HepG2 (cell line): ENCODE measurements at regions not wholly inside any gene's neighbourhood (a gene's known extent, or its start where the extent isn't known, plus 50 kb on each side); places are given as distances from the start of the nearest gene placed in this dataset.

Experiments
- ATAC-seq: fragments of 200-7000 bp; cut with Tn5 transposase; 3 replicates; pipeline ENCODE4 v1.9.1; 2020; ENCODE audit warnings: mild to moderate bottlenecking, moderate library complexity
- BruUV-seq: library from RNA; stranded (reverse); fragments of 400-500 nt; replicated peaks from 2 replicates; lab custom pipeline; 2021; lab: Mats Ljungman, UMichigan
- CTCF ChIA-PET: fragments of 300-600 bp; formaldehyde crosslinking; extraction: SDS; loops from one replicate; lab custom pipeline; 2021; ENCODE audit warnings: low total read pairs, inconsistent platforms, low intra/inter-chr PET ratio; lab: Yijun Ruan, JAX
- POLR2A ChIA-PET: fragments of 350-600 bp; sonication (Branson Sonifier 250); formaldehyde crosslinking; loops from one replicate; lab custom pipeline; 2020; ENCODE audit warnings: antibody characterized with exemption, inconsistent platforms; lab: Yijun Ruan, JAX
- DNase-seq: peaks from one replicate; pipeline ENCODE4 v3.0.0-alpha.2; 2015; ENCODE audit warnings: low spot score
- FAIRE-seq: peaks from 3 replicates; lab custom pipeline; 2011; peaks lifted over from hg19 to GRCh38; lab: Jason Lieb, UNC
- H2AFZ ChIP-seq: one replicate; pipeline ENCODE4 v1.6.1; 2011; ENCODE audit warnings: low read length, inconsistent platforms
- H3K27ac ChIP-seq: fragments of 300-600 bp; 3 replicates; pipeline ENCODE4 v1.8.0; 2011; ENCODE audit warnings: mixed run types, mild to moderate bottlenecking, mixed read lengths, low read length, inconsistent platforms; ENCODE audit not compliant: insufficient read depth; ENCODE audit errors: extremely low read length
- H3K27me3 ChIP-seq, 2 experiments: fragments of 200-600 bp in 1 of 2; 2 replicates in 1 of 2; 3 replicates in 1 of 2; pipeline versions ENCODE4 v1.6.0 to v1.8.0; 2011; ENCODE audit warnings: low read length in 2 of 2, mild to moderate bottlenecking in 2 of 2, moderate library complexity in 2 of 2, inconsistent platforms in 1 of 2; ENCODE audit not compliant: insufficient read depth in 2 of 2, control insufficient read depth in 1 of 2
- H3K36me3 ChIP-seq, 2 experiments: fragments of 200-600 bp in 1 of 2; replicated peaks in 1 of 2; 2 replicates in 1 of 2; 3 replicates in 1 of 2; pipeline versions ENCODE4 v1.5.1 to v1.8.0; 2011; ENCODE audit warnings: low read length in 2 of 2, inconsistent platforms in 1 of 2; ENCODE audit not compliant: insufficient read depth in 2 of 2, control insufficient read depth in 1 of 2
- H3K4me1 ChIP-seq: 2 replicates; pipeline ENCODE4 v1.5.1; 2012; ENCODE audit warnings: low read length, inconsistent platforms; ENCODE audit not compliant: insufficient read depth
- H3K4me2 ChIP-seq: 2 replicates; pipeline ENCODE4 v1.6.0; 2011; ENCODE audit warnings: low read depth, low read length, inconsistent platforms
- H3K4me3 ChIP-seq, 3 experiments: fragments of 200-600 bp in 1 of 3; sonication (generic), shearing (Covaris generic) in 1 of 3; replicated peaks in 1 of 3; 2 replicates each; pipeline ENCODE4 v1.5.1; 2011 to 2016; ENCODE audit warnings: low read length in 3 of 3, inconsistent platforms in 2 of 3, low read depth in 2 of 3, mild to moderate bottlenecking in 2 of 3, control low read depth in 1 of 3, mixed read lengths in 1 of 3; ENCODE audit not compliant: insufficient read depth in 1 of 3
- H3K79me2 ChIP-seq: one replicate; pipeline ENCODE4 v1.6.1; 2011; ENCODE audit warnings: low read length, inconsistent platforms; ENCODE audit not compliant: insufficient read depth
- H3K9ac ChIP-seq: 2 replicates; pipeline ENCODE4 v1.6.0; 2011; ENCODE audit warnings: mild to moderate bottlenecking, low read depth, low read length, inconsistent platforms; ENCODE audit not compliant: insufficient read depth
- H3K9me3 ChIP-seq: 2 replicates; pipeline ENCODE4 v1.5.1; 2012; ENCODE audit warnings: mild to moderate bottlenecking, low read length
- H4K20me1 ChIP-seq: 2 replicates; pipeline ENCODE4 v1.6.0; 2011; ENCODE audit warnings: inconsistent platforms, mild to moderate bottlenecking, low read length, moderate library complexity; ENCODE audit not compliant: insufficient read depth
- ATF7-NPFF ChIP-seq: sonication (generic); formaldehyde crosslinking; IDR thresholded peaks from 2 replicates; pipeline ENCODE4 v1.8.1; 2023; ENCODE audit warnings: mild to moderate bottlenecking, low read depth, missing genetic modification reagents, moderate library complexity
- EEA1 ChIP-seq: sonication (generic); formaldehyde crosslinking; IDR thresholded peaks from 2 replicates; pipeline ENCODE4 v1.5.1; 2020; ENCODE audit warnings: mild to moderate bottlenecking, missing genetic modification reagents, borderline replicate concordance
- GLI4 ChIP-seq: sonication (generic); formaldehyde crosslinking; IDR thresholded peaks from 2 replicates; pipeline ENCODE4 v1.5.1; 2020; ENCODE audit warnings: missing genetic modification reagents, mild to moderate bottlenecking, moderate library complexity, borderline replicate concordance
- KDM6A ChIP-seq: IDR thresholded peaks from 2 replicates; pipeline ENCODE4 v1.6.1; 2016; ENCODE audit warnings: low read depth
- SALL2 ChIP-seq: sonication (generic); formaldehyde crosslinking; IDR thresholded peaks from 2 replicates; pipeline ENCODE4 v1.8.1; 2023; ENCODE audit warnings: mild to moderate bottlenecking, missing genetic modification reagents, inconsistent platforms
- SOX5 ChIP-seq: IDR thresholded peaks from 2 replicates; pipeline ENCODE4 v1.6.1; 2016; ENCODE audit warnings: borderline replicate concordance
- TOE1 ChIP-seq: sonication (generic); formaldehyde crosslinking; IDR thresholded peaks from 2 replicates; pipeline ENCODE4 v1.4.0; 2020; ENCODE audit warnings: mild to moderate bottlenecking, missing genetic modification reagents
- ZBTB8A ChIP-seq: sonication (generic); formaldehyde crosslinking; IDR thresholded peaks from 2 replicates; pipeline ENCODE4 v1.4.0; 2020; ENCODE audit warnings: mild to moderate bottlenecking, low read depth, missing genetic modification reagents, borderline replicate concordance
- ZC3H4 ChIP-seq: sonication (generic); formaldehyde crosslinking; IDR thresholded peaks from 2 replicates; pipeline ENCODE4 v1.4.0; 2020; ENCODE audit warnings: missing genetic modification reagents, borderline replicate concordance
- ZNF383 ChIP-seq: sonication (generic); formaldehyde crosslinking; IDR thresholded peaks from 2 replicates; pipeline ENCODE4 v1.4.0; 2020; ENCODE audit warnings: missing genetic modification reagents, mild to moderate bottlenecking, borderline replicate concordance
- ZNF570 ChIP-seq: sonication (generic); formaldehyde crosslinking; IDR thresholded peaks from 2 replicates; pipeline ENCODE4 v1.4.0; 2020; ENCODE audit warnings: mild to moderate bottlenecking, missing genetic modification reagents, borderline replicate concordance
- WGBS: methylation state at CpG from one replicate; pipeline ENCODE4 v1.1.6; 2017; ENCODE audit warnings: low lambda C conversion rate; 5-methylcytosine and 5-hydroxymethylcytosine counted together
- in situ Hi-C: cut with HindIII; loops from 2 replicates; pipeline ENCODE4 v1.10.0; 2017; ENCODE audit warnings: low pct_unique_long_range_greater_than_20kb; ENCODE audit not compliant: extremely low pct_ligation_motif_present
- intact Hi-C: fragments of 100-400 bp; cut with micrococcal nuclease; formaldehyde crosslinking; loops from one replicate; pipeline ENCODE4 v1.10.0; 2022; ENCODE audit not compliant: unreplicated experiment
- TF ChIP-seq, protein P1 (sequence below): sonication (generic); formaldehyde crosslinking; IDR thresholded peaks from 2 replicates; pipeline ENCODE4 v1.8.0; 2022; ENCODE audit warnings: mild to moderate bottlenecking, missing genetic modification reagents, moderate library complexity
- TF ChIP-seq, protein P2 (sequence below): sonication (generic); formaldehyde crosslinking; IDR thresholded peaks from 2 replicates; pipeline ENCODE4 v1.8.0; 2022; ENCODE audit warnings: mild to moderate bottlenecking, missing genetic modification reagents, borderline replicate concordance
- TF ChIP-seq, protein P3 (sequence below): fragments of 450-650 bp; IDR thresholded peaks from 2 replicates; pipeline ENCODE4 v1.6.1; 2016
- TF ChIP-seq, protein P4 (sequence below): sonication (generic); formaldehyde crosslinking; IDR thresholded peaks from 2 replicates; pipeline ENCODE4 v1.4.0; 2020; ENCODE audit warnings: missing genetic modification reagents
- TF ChIP-seq, protein P5 (sequence below): IDR thresholded peaks from 2 replicates; pipeline ENCODE4 v1.6.1; 2016
- TF ChIP-seq, protein P6 (sequence below): conservative IDR thresholded peaks from 2 replicates; pipeline ENCODE4 v1.6.1; 2018; ENCODE audit warnings: missing genetic modification reagents

DNA sequence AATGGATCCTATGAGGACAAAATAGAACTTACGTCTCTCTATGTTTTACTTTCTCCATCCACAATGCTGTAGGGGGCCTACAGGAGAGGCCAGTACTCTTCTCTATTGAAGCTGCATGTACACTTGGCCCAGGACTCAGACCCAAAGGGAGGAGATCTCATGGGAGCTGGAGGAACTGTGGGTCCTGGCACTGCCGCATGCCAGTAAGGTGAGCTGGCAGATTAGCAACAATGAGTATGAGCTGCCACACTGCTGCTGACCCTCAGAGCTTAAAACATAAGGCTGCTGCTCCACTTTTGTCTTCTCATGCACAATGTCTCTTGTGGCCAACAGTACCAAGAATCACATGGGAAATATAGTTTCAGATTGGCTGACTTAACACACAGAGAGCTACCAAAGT, 57.8 kb upstream of the TBC1D5 start (continued):
- TF ChIP-seq, protein P1, sequence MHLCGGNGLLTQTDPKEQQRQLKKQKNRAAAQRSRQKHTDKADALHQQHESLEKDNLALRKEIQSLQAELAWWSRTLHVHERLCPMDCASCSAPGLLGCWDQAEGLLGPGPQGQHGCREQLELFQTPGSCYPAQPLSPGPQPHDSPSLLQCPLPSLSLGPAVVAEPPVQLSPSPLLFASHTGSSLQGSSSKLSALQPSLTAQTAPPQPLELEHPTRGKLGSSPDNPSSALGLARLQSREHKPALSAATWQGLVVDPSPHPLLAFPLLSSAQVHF = no peak
- TF ChIP-seq, protein P2, sequence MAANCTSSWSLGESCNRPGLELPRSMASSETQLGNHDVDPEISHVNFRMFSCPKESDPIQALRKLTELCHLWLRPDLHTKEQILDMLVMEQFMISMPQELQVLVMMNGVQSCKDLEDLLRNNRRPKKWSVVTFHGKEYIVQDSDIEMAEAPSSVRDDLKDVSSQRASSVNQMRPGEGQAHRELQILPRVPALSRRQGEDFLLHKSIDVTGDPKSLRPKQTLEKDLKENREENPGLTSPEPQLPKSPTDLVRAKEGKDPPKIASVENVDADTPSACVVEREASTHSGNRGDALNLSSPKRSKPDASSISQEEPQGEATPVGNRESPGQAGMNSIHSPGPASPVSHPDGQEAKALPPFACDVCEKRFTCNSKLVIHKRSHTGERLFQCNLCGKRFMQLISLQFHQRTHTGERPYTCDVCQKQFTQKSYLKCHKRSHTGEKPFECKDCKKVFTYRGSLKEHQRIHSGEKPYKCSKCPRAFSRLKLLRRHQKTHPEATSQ = no peak
- TF ChIP-seq, protein P3, sequence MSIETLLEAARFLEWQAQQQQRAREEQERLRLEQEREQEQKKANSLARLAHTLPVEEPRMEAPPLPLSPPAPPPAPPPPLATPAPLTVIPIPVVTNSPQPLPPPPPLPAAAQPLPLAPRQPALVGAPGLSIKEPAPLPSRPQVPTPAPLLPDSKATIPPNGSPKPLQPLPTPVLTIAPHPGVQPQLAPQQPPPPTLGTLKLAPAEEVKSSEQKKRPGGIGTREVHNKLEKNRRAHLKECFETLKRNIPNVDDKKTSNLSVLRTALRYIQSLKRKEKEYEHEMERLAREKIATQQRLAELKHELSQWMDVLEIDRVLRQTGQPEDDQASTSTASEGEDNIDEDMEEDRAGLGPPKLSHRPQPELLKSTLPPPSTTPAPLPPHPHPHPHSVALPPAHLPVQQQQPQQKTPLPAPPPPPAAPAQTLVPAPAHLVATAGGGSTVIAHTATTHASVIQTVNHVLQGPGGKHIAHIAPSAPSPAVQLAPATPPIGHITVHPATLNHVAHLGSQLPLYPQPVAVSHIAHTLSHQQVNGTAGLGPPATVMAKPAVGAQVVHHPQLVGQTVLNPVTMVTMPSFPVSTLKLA = no peak
- no peak for TF ChIP-seq GLI4 (CRISPR knock-in tag)
- TF ChIP-seq, protein P4, sequence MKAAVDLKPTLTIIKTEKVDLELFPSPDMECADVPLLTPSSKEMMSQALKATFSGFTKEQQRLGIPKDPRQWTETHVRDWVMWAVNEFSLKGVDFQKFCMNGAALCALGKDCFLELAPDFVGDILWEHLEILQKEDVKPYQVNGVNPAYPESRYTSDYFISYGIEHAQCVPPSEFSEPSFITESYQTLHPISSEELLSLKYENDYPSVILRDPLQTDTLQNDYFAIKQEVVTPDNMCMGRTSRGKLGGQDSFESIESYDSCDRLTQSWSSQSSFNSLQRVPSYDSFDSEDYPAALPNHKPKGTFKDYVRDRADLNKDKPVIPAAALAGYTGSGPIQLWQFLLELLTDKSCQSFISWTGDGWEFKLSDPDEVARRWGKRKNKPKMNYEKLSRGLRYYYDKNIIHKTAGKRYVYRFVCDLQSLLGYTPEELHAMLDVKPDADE = no peak

DNA sequence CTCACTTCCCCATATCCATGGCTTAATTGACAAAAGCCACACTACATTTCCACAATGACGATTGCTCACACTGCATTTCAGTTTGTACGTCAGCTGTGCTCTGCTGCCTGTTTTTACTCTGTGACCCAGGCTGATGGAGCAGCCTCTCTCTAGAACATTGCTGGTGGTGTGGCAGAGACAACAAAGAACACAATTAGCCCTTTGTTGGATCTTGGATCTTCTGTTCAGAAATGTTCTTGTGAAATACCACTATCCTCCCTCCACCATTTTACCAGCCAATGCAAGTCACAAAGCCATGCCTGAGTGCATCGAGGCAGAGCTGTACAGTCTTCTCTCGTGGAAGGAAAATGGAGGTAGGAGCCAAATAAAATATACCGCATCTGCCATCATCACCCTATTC, 56.9 kb upstream of the TBC1D5 start:
- Histone ChIP-seq H3K9ac (no peak overlapping the region), H3K4me1 (peaks cover 7% of the 10 kb centered on the region; the same call in 1 of the 2 replicates), H3K79me2 (no peaks in the 10 kb centered on the region), H2AFZ (no peak overlapping the region), H3K36me3 (no peaks in the 10 kb centered on the region), H3K9me3 (no peaks in the 10 kb centered on the region), H3K4me2 (peak overlapping the region; percentile 40; the same call in 1 of the 2 replicates), H3K4me3 (no peak overlapping the region), H3K27ac (no peak overlapping the region), H3K27me3 (no peaks in the 10 kb centered on the region; a peak in 1 of 5 replicates), H4K20me1 (no peaks in the 10 kb centered on the region)
- BruUV-seq = no TSS peak
- ChIA-PET CTCF (no interaction called here), POLR2A (no interaction called here)
- FAIRE-seq = no peak
- no peak for DNase-seq
- no peak for ATAC-seq
- intact Hi-C loops (no loop called here), in situ Hi-C loops (no loop called here)
- 12% methylated on average over 5 of the region's 5 CpGs for WGBS
- no peak for TF ChIP-seq SALL2 (CRISPR knock-in tag)
- TF ChIP-seq ZNF570 (CRISPR knock-in tag) = no peak
- no peak for TF ChIP-seq KDM6A (CRISPR knock-in tag)
- TF ChIP-seq, protein P5, sequence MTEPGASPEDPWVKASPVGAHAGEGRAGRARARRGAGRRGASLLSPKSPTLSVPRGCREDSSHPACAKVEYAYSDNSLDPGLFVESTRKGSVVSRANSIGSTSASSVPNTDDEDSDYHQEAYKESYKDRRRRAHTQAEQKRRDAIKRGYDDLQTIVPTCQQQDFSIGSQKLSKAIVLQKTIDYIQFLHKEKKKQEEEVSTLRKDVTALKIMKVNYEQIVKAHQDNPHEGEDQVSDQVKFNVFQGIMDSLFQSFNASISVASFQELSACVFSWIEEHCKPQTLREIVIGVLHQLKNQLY (CRISPR knock-in tag) = no peak
- no peak for TF ChIP-seq EEA1 (CRISPR knock-in tag)
- TF ChIP-seq ZBTB8A (CRISPR knock-in tag) = no peak
- TF ChIP-seq, protein P6, sequence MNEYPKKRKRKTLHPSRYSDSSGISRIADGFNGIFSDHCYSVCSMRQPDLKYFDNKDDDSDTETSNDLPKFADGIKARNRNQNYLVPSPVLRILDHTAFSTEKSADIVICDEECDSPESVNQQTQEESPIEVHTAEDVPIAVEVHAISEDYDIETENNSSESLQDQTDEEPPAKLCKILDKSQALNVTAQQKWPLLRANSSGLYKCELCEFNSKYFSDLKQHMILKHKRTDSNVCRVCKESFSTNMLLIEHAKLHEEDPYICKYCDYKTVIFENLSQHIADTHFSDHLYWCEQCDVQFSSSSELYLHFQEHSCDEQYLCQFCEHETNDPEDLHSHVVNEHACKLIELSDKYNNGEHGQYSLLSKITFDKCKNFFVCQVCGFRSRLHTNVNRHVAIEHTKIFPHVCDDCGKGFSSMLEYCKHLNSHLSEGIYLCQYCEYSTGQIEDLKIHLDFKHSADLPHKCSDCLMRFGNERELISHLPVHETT (CRISPR knock-in tag) = no peak
- no peak for TF ChIP-seq ZC3H4 (CRISPR knock-in tag)
- no peak for TF ChIP-seq ZNF383 (CRISPR knock-in tag)
- TF ChIP-seq TOE1 (CRISPR knock-in tag) = no peak
- TF ChIP-seq, protein P1 = no peak
- peak; percentile 20; the same call in 1 of the 2 replicates for TF ChIP-seq SOX5 (CRISPR knock-in tag)
- TF ChIP-seq ATF7-NPFF (CRISPR knock-in tag) = no peak
